ENCODE measurements at regions not wholly inside any gene's neighbourhood (a gene's known extent, or its start where the extent isn't known, plus 50 kb on each side); places are given as distances from the start of the nearest gene placed in this dataset.
"Not testable (repeated sequence)": the region's sequence is repeated elsewhere in the genome, so short reads cannot be mapped to it uniquely, and the experiment has no call there.

DNA sequence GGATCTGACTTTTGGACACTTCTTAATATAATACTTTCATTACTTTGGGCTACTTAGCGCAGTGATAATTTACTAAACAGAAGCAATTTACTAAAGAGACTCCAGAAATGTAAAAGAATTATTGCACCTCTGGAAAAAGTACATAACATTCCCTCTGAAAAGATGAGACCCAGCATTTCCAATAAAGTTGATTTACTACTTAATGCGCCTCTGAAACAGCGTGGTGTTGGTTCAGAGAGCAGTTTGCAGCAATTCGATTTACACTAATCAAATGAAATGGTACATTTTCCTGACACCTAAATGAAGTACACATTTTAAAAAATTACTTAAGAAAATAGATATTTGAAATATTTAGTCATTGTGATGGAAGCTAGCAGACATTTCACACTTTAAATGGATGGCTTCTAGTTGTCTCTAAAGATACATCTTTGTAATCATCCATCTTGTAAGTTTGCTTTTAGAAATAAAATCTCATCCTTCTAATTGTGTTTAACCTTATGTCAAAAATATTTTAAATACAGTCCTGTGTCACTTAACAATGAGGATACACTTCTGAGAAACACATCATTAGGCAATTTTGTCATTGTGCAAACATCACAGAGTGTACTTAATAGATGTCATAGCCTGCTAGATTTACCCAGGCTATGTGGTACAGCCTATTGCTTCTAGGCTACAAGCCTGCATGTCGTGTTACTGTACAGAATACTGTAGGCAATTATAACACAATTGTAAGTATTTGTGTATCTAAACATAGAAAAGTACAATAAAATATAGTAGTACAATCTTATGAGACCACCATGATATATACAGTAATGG is 284.6 kb upstream of the UBE2E3 start:
- Histone ChIP-seq H3K4me3 (ENCODE audit: low read length) (no peak overlapping the region), H3K4me1 (ENCODE audit: control insufficient read depth, insufficient read depth, low read length) (no peaks in the 10 kb centered on the region), H3K9ac (ENCODE audit: extremely low read depth, low read length, poor library complexity, severe bottlenecking) (no peak overlapping the region), H3K9me3 (ENCODE audit: control insufficient read depth, low read length) (no peaks in the 10 kb centered on the region), H3K36me3 (ENCODE audit: control insufficient read depth, insufficient read depth, low read length) (no peaks in the 10 kb centered on the region), H3K27me3 (ENCODE audit: control insufficient read depth, insufficient read depth, low read length, poor library complexity, severe bottlenecking) (no peaks in the 10 kb centered on the region), H3K27ac (ENCODE audit: low read depth, low read length) (no peak overlapping the region)
- H3K36me3 Mint-ChIP-seq (ENCODE audit: low read depth): no peaks in the 10 kb centered on the region
- no peaks in the 10 kb centered on the region for H3K27me3 Mint-ChIP-seq (ENCODE audit: insufficient read depth)
- WGBS, 2 experiments (ENCODE audit: insufficient coverage in 1 of 2, insufficient read length in 1 of 2): 86 to 91% methylated on average over 4 to 5 of the region's 5 CpGs
- H3K4me1 Mint-ChIP-seq: no peaks in the 10 kb centered on the region
- no peak overlapping the region for H3K4me3 Mint-ChIP-seq
- DNase-seq: no peak
- no peaks in the 10 kb centered on the region for H3K9me3 Mint-ChIP-seq
- TF ChIP-seq, protein P1, sequence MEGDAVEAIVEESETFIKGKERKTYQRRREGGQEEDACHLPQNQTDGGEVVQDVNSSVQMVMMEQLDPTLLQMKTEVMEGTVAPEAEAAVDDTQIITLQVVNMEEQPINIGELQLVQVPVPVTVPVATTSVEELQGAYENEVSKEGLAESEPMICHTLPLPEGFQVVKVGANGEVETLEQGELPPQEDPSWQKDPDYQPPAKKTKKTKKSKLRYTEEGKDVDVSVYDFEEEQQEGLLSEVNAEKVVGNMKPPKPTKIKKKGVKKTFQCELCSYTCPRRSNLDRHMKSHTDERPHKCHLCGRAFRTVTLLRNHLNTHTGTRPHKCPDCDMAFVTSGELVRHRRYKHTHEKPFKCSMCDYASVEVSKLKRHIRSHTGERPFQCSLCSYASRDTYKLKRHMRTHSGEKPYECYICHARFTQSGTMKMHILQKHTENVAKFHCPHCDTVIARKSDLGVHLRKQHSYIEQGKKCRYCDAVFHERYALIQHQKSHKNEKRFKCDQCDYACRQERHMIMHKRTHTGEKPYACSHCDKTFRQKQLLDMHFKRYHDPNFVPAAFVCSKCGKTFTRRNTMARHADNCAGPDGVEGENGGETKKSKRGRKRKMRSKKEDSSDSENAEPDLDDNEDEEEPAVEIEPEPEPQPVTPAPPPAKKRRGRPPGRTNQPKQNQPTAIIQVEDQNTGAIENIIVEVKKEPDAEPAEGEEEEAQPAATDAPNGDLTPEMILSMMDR (conservative IDR thresholded peaks at IDR 0.05): no peak
- H3K27ac Mint-ChIP-seq: no peak overlapping the region

DNA sequence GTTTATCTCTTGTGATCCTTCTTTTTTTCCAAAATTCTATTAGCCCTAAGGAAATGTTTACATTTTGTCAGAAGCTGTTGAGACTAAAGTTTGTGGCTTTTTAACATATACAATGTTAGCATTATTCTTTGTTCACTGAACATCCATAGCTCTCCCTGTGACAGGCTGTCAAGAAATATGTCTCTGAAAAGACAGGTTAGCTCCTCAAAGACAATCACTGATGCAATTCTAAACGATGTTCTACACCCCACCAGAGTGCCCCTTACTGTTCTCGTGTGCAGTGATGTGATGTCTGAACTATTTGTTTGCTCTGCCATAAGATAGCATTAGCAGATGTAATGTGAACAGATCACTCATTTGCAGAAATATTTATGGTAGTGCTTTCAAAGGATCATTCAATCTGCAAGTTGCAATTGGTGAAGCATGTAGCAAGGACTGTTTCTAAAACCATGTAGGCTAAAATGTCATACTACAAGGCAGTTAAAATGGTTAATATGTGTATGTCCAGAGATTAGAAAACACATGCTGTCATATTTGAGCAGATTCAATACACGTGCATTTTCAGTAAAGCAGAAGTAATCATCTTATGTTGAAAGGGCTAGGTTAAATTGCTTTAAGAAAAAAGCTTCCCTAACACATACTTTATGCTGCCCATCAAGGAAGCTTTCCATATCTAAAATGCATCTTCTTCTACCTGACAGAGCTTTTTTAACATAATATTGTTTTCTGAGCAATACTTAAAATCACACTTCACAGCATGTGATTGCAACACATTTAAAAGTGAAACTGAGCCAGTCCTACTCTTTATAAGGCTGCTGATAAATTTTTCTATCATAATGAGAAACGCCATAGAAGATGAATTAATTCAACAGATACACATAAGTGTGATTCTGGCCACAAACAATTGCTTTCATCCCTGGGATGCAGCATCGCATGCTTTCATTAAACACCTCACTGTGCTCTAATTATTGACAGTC is 285.7 kb upstream of the UBE2E3 start:
- no peak overlapping the region for H3K4me3 ChIP-seq (ENCODE audit: low read length)
- H3K4me1 ChIP-seq (ENCODE audit: control insufficient read depth, insufficient read depth, low read length): no peaks in the 10 kb centered on the region
- DNase-seq: no peak
- H3K27me3 ChIP-seq (ENCODE audit: control insufficient read depth, insufficient read depth, low read length, poor library complexity, severe bottlenecking): no peaks in the 10 kb centered on the region
- TF ChIP-seq, protein P1 (conservative IDR thresholded peaks at IDR 0.05): no peak
- WGBS, 2 experiments (ENCODE audit: insufficient coverage in 1 of 2, insufficient read length in 1 of 2): 84 to 89% methylated on average over 4 to 5 of the region's 5 CpGs
- no peak overlapping the region for H3K9ac ChIP-seq (ENCODE audit: extremely low read depth, low read length, poor library complexity, severe bottlenecking)
- H3K27me3 Mint-ChIP-seq (ENCODE audit: insufficient read depth): no peaks in the 10 kb centered on the region
- no peaks in the 10 kb centered on the region for H3K9me3 Mint-ChIP-seq
- H3K36me3 Mint-ChIP-seq (ENCODE audit: low read depth): no peaks in the 10 kb centered on the region
- H3K27ac ChIP-seq (ENCODE audit: low read depth, low read length): no peak overlapping the region
- H3K4me3 Mint-ChIP-seq: no peak overlapping the region
- no peak overlapping the region for H3K27ac Mint-ChIP-seq
- H3K36me3 ChIP-seq (ENCODE audit: control insufficient read depth, insufficient read depth, low read length): no peaks in the 10 kb centered on the region
- no peaks in the 10 kb centered on the region for H3K4me1 Mint-ChIP-seq
- no peaks in the 10 kb centered on the region for H3K9me3 ChIP-seq (ENCODE audit: control insufficient read depth, low read length)

DNA sequence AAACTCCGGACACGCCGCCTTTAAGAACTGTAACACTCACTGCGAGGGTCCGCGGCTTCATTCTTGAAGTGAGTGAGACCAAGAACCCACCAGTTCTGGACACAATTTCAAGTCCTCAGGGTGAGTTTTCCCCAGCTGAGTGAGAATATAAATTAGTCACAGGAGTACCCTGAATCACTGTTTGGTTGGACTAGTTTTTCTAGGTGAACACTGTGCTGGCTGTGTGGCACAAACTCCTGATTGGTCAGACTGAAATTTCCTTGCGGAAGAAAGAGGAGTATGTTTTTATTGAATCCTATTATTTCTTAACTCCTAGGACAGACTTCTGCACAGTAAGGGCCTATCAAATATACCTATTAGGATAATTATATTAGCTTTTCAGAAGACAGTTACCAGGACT is 288.1 kb upstream of the UBE2E3 start:
- no peak overlapping the region for H3K4me3 ChIP-seq (ENCODE audit: low read length)
- 85 to 95% methylated on average over 6 to 7 of the region's 7 CpGs for WGBS, 2 experiments (ENCODE audit: insufficient coverage in 1 of 2, insufficient read length in 1 of 2)
- TF ChIP-seq, protein P1 (conservative IDR thresholded peaks at IDR 0.05): no peak

DNA sequence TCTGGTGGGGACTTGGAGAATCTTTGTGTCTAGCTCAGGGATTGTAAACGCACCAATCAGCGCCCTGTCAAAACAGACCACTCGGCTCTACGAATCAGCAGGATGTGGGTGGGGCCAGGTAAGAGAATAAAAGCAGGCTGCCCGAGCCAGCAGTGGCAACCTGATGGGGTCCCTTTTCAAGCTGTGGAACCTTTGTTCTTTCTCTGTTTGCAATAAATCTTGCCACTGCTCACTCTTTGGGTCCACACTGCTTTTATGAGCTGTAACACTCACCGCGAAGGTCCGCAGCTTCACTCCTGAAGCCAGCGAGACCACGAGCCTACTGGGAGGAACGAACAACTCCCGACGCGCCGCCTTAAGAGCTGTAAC is 288.6 kb upstream of the UBE2E3 start:
- H3K9me3 ChIP-seq (ENCODE audit: control insufficient read depth, low read length); H3K27me3 ChIP-seq (ENCODE audit: control insufficient read depth, insufficient read depth, low read length, poor library complexity, severe bottlenecking); H3K4me3 Mint-ChIP-seq; DNase-seq; H3K36me3 ChIP-seq (ENCODE audit: control insufficient read depth, insufficient read depth, low read length); H3K27me3 Mint-ChIP-seq (ENCODE audit: insufficient read depth); H3K27ac Mint-ChIP-seq; H3K9ac ChIP-seq (ENCODE audit: extremely low read depth, low read length, poor library complexity, severe bottlenecking); H3K27ac ChIP-seq (ENCODE audit: low read depth, low read length); H3K4me3 ChIP-seq (ENCODE audit: low read length); H3K4me1 ChIP-seq (ENCODE audit: control insufficient read depth, insufficient read depth, low read length); H3K36me3 Mint-ChIP-seq (ENCODE audit: low read depth); H3K9me3 Mint-ChIP-seq; H3K4me1 Mint-ChIP-seq: not testable (repeated sequence)
- WGBS, 2 experiments (ENCODE audit: insufficient coverage in 1 of 2, insufficient read length in 1 of 2): 92 to 94% methylated on average over 11 to 15 of the region's 15 CpGs

More for the DNA sequence above, 288.1 kb upstream of the UBE2E3 start:
- H3K9ac ChIP-seq (ENCODE audit: extremely low read depth, low read length, poor library complexity, severe bottlenecking): no peak overlapping the region
- no peak for DNase-seq
- Mint-ChIP-seq H3K36me3 (ENCODE audit: low read depth) (no peaks in the 10 kb centered on the region), H3K4me3 (no peak overlapping the region), H3K9me3 (no peaks in the 10 kb centered on the region), H3K4me1 (peaks cover 6% of the 10 kb centered on the region), H3K27me3 (ENCODE audit: insufficient read depth) (no peaks in the 10 kb centered on the region), H3K27ac (no peak overlapping the region)
- H3K36me3 ChIP-seq (ENCODE audit: control insufficient read depth, insufficient read depth, low read length): no peaks in the 10 kb centered on the region
- H3K4me1 ChIP-seq (ENCODE audit: control insufficient read depth, insufficient read depth, low read length): no peaks in the 10 kb centered on the region
- H3K27me3 ChIP-seq (ENCODE audit: control insufficient read depth, insufficient read depth, low read length, poor library complexity, severe bottlenecking): no peaks in the 10 kb centered on the region
- no peak overlapping the region for H3K27ac ChIP-seq (ENCODE audit: low read depth, low read length)
- H3K9me3 ChIP-seq (ENCODE audit: control insufficient read depth, low read length): no peaks in the 10 kb centered on the region
